ENCODE measurements at regions not wholly inside any gene's neighbourhood (a gene's known extent, or its start where the extent isn't known, plus 50 kb on each side); places are given as distances from the start of the nearest gene placed in this dataset.

DNA sequence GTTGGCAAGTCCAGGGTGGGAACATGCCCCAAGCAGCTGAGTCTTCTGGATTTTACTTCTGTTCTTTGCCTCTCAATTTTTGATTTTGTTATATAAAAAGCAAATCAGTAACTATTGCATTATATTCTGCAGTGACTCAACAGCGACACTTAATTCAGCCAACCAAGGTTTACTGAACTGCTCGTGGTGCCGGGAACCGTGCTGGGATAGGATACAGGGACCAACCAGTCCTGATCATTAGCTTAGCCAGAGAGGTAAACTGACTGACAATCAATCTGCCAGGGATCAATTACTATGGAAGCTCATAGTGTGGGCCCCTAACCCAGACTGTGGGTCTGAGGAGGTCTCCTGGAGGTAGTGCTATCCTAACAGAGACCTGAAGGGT lies 68.4 kb upstream of the ZNF281 start:
- no peak for DNase-seq (ENCODE audit: low read depth)
- H3K4me3 ChIP-seq (ENCODE audit: control insufficient read depth, low read depth, low read length), result no peak overlapping the region
- TF ChIP-seq, protein P1, sequence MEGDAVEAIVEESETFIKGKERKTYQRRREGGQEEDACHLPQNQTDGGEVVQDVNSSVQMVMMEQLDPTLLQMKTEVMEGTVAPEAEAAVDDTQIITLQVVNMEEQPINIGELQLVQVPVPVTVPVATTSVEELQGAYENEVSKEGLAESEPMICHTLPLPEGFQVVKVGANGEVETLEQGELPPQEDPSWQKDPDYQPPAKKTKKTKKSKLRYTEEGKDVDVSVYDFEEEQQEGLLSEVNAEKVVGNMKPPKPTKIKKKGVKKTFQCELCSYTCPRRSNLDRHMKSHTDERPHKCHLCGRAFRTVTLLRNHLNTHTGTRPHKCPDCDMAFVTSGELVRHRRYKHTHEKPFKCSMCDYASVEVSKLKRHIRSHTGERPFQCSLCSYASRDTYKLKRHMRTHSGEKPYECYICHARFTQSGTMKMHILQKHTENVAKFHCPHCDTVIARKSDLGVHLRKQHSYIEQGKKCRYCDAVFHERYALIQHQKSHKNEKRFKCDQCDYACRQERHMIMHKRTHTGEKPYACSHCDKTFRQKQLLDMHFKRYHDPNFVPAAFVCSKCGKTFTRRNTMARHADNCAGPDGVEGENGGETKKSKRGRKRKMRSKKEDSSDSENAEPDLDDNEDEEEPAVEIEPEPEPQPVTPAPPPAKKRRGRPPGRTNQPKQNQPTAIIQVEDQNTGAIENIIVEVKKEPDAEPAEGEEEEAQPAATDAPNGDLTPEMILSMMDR (IDR thresholded peaks at IDR 0.05; ENCODE audit: control insufficient read depth, insufficient read depth, low read depth, low read length, missing control alignments), result no peak

DNA sequence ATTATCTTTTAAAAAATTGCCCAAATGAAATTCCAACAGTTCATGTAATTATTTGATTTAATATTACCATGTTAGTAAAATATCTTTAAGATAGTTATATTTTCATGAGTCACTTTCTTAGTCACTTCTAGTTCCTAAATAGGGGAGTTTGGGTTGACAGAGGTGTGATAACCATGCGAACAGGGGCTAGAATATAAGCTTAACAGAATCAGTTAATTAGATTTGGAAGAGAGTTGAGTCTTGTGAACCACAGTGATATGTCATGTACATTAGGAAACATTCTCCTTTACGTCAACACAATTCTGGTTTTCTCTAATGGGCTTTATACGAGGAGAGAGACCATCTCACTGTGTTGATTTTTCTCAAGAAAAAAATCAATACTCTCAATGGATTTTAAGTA lies 64.8 kb upstream of the ZNF281 start:
- H3K4me3 ChIP-seq (ENCODE audit: control insufficient read depth, low read depth, low read length), result no peak overlapping the region
- TF ChIP-seq, protein P1 (IDR thresholded peaks at IDR 0.05; ENCODE audit: control insufficient read depth, insufficient read depth, low read depth, low read length, missing control alignments), result no peak
- no peak for DNase-seq (ENCODE audit: low read depth)

DNA sequence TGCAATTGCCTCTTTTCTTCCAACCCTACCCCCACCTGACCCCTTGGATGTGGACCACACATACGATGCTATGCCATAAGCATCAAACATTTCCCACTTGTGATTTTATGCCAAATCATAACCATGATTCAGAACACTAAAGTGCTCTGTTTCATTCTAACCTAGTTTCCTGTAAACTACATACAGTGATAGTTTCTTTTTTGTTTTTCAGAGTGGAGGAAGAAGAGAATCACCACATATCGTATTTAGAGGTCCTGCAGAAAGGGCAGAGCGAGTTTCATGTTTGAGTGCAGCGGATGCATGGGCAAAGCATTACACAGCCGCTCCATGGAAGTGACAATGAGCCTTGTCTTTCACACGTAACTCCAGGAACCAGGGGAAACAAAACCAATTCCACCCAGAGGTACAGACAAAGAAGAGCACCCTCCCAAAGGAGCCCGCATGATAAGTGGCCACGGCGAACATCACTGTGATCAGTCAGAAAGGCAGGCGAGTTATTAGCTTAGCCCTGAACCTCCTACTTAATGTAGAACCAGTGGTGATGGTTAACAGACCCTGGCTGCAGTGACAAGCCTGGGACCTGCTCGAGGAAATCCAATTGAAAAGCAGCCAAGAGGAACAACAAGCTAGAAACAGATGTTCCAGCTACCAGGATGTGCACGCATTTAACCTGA lies 64.0 kb upstream of the ZNF281 start:
- TF ChIP-seq, protein P1 (IDR thresholded peaks at IDR 0.05; ENCODE audit: control insufficient read depth, insufficient read depth, low read depth, low read length, missing control alignments), result no peak
- no peak overlapping the region for H3K4me3 ChIP-seq (ENCODE audit: control insufficient read depth, low read depth, low read length)
- no peak for DNase-seq (ENCODE audit: low read depth)

DNA sequence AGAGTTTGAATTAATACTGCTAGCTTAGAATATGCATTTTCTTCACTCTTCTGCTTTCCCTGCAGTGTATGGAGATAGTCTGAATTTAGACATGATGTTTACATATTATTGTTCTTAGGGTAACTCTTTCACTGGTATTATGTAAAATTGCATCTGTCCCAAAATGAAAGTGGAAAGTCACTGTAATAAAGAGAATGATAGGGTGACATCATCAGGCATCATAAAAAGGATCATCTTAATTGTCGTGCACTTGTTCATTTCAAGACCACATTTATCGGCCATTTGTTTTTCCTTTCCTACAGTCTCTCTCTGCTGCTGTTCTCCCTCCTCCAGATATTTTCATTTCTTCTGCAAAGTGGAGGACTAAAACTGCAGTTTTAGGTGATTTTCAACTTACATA lies 61.9 kb upstream of the ZNF281 start:
- TF ChIP-seq, protein P1 (IDR thresholded peaks at IDR 0.05; ENCODE audit: control insufficient read depth, insufficient read depth, low read depth, low read length, missing control alignments), result no peak
- DNase-seq (ENCODE audit: low read depth), result no peak
- H3K4me3 ChIP-seq (ENCODE audit: control insufficient read depth, low read depth, low read length), result no peak overlapping the region

DNA sequence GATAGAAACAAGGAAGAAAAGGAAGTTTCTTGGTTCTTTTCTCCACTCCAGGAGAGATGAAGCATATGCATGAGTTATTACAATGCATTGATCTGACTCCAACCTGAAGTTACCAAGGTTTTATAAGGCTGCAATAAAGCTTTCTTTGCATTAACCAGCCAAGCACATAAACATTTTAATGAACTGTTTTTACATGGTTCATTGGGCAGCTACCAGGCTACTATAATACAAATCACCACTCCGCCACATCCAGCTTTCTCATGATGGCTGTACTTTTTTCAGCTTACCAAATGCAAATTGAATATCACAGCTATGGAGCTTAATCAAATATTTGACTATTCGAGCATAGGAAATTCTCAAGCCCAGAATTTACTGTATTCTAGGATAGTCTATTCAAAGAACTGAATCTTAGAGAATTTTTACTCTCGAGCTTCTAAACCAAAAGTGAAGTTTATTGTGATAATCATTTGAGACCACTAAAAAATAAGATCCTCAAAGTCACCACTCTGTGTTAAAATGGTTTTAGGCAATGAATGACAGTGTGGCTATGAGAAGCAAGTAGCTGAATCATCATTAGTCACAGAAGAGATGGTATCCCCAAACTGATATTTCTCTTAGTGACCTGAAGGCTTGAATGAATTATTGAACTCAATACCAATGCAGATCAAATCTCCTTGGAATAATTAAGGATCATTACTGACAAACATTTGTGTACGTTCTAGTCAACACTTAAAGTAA lies 58.6 kb upstream of the ZNF281 start:
- TF ChIP-seq, protein P1 (IDR thresholded peaks at IDR 0.05; ENCODE audit: control insufficient read depth, insufficient read depth, low read depth, low read length, missing control alignments), result no peak
- no peak overlapping the region for H3K4me3 ChIP-seq (ENCODE audit: control insufficient read depth, low read depth, low read length)
- no peak for DNase-seq (ENCODE audit: low read depth)

DNA sequence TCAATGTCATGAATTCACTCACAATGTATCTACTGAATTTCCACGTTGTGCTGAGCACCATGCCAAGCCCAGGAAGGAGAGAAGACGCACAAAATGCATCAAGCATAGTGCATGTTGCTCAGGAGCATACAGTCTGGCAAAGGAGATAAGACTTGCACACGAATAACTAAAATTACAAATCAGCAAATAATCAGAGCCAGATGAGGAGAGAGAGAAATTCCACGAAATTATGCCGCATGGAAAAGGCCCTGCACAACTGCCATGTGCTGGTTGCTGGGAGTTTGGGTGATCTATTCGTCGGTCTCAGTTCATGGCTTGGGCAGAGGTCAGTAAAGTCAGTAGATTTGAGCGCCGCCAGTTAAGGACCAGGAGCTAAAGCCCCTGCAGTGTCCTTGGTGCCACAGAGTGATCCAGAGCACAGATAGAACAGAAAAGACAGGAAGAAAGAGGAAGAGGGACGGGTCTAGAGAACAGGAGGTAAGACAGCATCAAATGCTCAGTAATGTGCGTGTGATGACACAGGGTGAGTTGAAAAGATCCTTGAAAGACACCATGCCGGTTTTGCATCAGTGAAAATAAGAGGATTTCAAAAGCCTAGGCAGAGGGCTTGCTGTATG lies 55.1 kb upstream of the ZNF281 start:
- TF ChIP-seq, protein P1 (IDR thresholded peaks at IDR 0.05; ENCODE audit: control insufficient read depth, insufficient read depth, low read depth, low read length, missing control alignments), result no peak
- no peak overlapping the region for H3K4me3 ChIP-seq (ENCODE audit: control insufficient read depth, low read depth, low read length)
- no peak for DNase-seq (ENCODE audit: low read depth)

Measured in AG09309 (cell line).